ENCODE measurements at regions not wholly inside any gene's neighbourhood (a gene's known extent, or its start where the extent isn't known, plus 50 kb on each side); places are given as distances from the start of the nearest gene placed in this dataset.

DNA sequence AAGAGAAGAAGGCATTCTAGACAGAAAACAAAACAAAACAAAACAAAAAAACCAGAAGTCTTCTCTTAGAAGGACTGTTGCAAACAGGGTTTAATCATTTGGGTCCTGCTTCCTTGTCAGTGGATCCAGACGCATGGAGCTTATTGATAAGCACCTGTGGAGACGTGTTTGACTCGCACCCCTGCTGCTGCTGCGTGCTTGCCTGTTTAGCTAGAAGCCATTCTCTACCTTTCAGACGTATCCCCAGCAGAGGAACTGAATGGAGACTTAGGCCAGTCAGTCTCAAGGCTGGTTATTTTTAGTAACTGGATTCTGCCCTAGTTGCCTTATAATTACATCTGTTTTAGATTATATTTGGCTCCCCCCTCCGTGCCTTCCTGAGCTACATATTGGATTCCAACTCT, 186.1 kb upstream of the EEA1 start:
- TF ChIP-seq, protein P1, sequence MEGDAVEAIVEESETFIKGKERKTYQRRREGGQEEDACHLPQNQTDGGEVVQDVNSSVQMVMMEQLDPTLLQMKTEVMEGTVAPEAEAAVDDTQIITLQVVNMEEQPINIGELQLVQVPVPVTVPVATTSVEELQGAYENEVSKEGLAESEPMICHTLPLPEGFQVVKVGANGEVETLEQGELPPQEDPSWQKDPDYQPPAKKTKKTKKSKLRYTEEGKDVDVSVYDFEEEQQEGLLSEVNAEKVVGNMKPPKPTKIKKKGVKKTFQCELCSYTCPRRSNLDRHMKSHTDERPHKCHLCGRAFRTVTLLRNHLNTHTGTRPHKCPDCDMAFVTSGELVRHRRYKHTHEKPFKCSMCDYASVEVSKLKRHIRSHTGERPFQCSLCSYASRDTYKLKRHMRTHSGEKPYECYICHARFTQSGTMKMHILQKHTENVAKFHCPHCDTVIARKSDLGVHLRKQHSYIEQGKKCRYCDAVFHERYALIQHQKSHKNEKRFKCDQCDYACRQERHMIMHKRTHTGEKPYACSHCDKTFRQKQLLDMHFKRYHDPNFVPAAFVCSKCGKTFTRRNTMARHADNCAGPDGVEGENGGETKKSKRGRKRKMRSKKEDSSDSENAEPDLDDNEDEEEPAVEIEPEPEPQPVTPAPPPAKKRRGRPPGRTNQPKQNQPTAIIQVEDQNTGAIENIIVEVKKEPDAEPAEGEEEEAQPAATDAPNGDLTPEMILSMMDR (IDR thresholded peaks at IDR 0.05 in 8 of 11, conservative IDR thresholded peaks at IDR 0.05 in 3 of 11) = no peak
- no peak for TF ChIP-seq POLR2AphosphoS5 (IDR thresholded peaks at IDR 0.05)

Measured in spleen (tissue), 7 donors.